DMS53 treated with DMSO at 0.1 percent for 48 hours (cell line): ENCODE measurements at regions not wholly inside any gene's neighbourhood (a gene's known extent, or its start where the extent isn't known, plus 50 kb on each side); places are given as distances from the start of the nearest gene placed in this dataset.
A peak's percentile ranks its signal among the peaks of the same experiment; 100 is the strongest.
"Not testable (repeated sequence)": the region's sequence is repeated elsewhere in the genome, so short reads cannot be mapped to it uniquely, and the experiment has no call there.

Experiments used
- DNase-seq: peaks from one replicate; lab custom pipeline; 2025; ENCODE audit not compliant: unreplicated experiment; lab: John Stamatoyannopoulos, UW

- DNase-seq: no peak
These were observed 89.2 kb upstream of the SLC6A11 start for GRCh38 chr3:10726787-10727186.

- DNase-seq: no peak
These were observed 86.6 kb upstream of the SLC6A11 start for GRCh38 chr3:10729439-10729838.

- no peak for DNase-seq
These were observed 83.7 kb upstream of the SLC6A11 start for GRCh38 chr3:10732292-10732691.

- no peak for DNase-seq
These were observed 82.7 kb upstream of the SLC6A11 start for GRCh38 chr3:10733297-10733696.

- not testable (repeated sequence) for DNase-seq
These were observed 79.6 kb upstream of the SLC6A11 start for GRCh38 chr3:10736444-10736843.

GRCh38 chr3:10737785-10738184 is 78.2 kb upstream of the SLC6A11 start:
- no peak for DNase-seq

- peak; percentile 6 for DNase-seq
These were observed 77.2 kb upstream of the SLC6A11 start for GRCh38 chr3:10738688-10739372.

- no peak for DNase-seq
These were observed 75.1 kb upstream of the SLC6A11 start for GRCh38 chr3:10740954-10741353.

GRCh38 chr3:10741891-10742671 is 73.9 kb upstream of the SLC6A11 start:
- no peak for DNase-seq

- DNase-seq: no peak
These were observed 72.5 kb upstream of the SLC6A11 start for GRCh38 chr3:10743366-10744097.

- no peak for DNase-seq
These were observed 71.9 kb upstream of the SLC6A11 start for GRCh38 chr3:10744098-10744465.

GRCh38 chr3:10745392-10745791 is 70.6 kb upstream of the SLC6A11 start:
- DNase-seq: no peak

GRCh38 chr3:10746001-10746400 is 70.0 kb upstream of the SLC6A11 start:
- DNase-seq: no peak

GRCh38 chr3:10746684-10747083 is 69.3 kb upstream of the SLC6A11 start:
- no peak for DNase-seq

GRCh38 chr3:10747341-10747740 is 68.7 kb upstream of the SLC6A11 start:
- no peak for DNase-seq

- DNase-seq: no peak
These were observed 68.0 kb upstream of the SLC6A11 start for GRCh38 chr3:10748040-10748439.

- no peak for DNase-seq
These were observed 62.1 kb upstream of the SLC6A11 start for GRCh38 chr3:10753964-10754363.

GRCh38 chr3:10756546-10756945 is 59.5 kb upstream of the SLC6A11 start:
- DNase-seq: no peak

- DNase-seq: no peak
These were observed 58.8 kb upstream of the SLC6A11 start for GRCh38 chr3:10757021-10757820.

- no peak for DNase-seq
These were observed 58.3 kb upstream of the SLC6A11 start for GRCh38 chr3:10757821-10758130.

- DNase-seq: peak; percentile 9
These were observed 57.6 kb upstream of the SLC6A11 start for GRCh38 chr3:10758304-10759037.
